Ishikawa (cell line): ENCODE measurements at regions not wholly inside any gene's neighbourhood (a gene's known extent, or its start where the extent isn't known, plus 50 kb on each side); places are given as distances from the start of the nearest gene placed in this dataset.

Experiments used
- EP300 ChIP-seq: IDR thresholded peaks from 2 replicates; pipeline ENCODE4 v1.6.1; 2012; ENCODE audit warnings: borderline replicate concordance
- FOXM1 ChIP-seq: IDR thresholded peaks from 2 replicates; pipeline ENCODE4 v1.6.1; 2012; ENCODE audit warnings: low read depth, borderline replicate concordance
- MAX ChIP-seq: IDR thresholded peaks from 2 replicates; pipeline ENCODE4 v1.6.1; 2012
- RAD21 ChIP-seq: IDR thresholded peaks from 2 replicates; pipeline ENCODE4 v1.6.1; 2012; ENCODE audit warnings: low read depth
- TCF12 ChIP-seq: IDR thresholded peaks from 2 replicates; pipeline ENCODE4 v1.6.1; 2012; ENCODE audit warnings: low read depth
- TEAD4 ChIP-seq: IDR thresholded peaks from 2 replicates; pipeline ENCODE4 v1.6.1; 2012
- YY1 ChIP-seq: IDR thresholded peaks from 2 replicates; pipeline ENCODE4 v1.6.1; 2012; ENCODE audit warnings: low read depth

GRCh38 chr6:141641951-141642350 lies 490.8 kb upstream of the GJE1 start:
- TF ChIP-seq RAD21: no peak
- TF ChIP-seq EP300: no peak
- no peak for TF ChIP-seq MAX
- no peak for TF ChIP-seq TCF12
- no peak for TF ChIP-seq FOXM1
- TF ChIP-seq TEAD4: no peak
- no peak for TF ChIP-seq YY1
